ENCODE measurements at regions not wholly inside any gene's neighbourhood (a gene's known extent, or its start where the extent isn't known, plus 50 kb on each side); places are given as distances from the start of the nearest gene placed in this dataset.

DNA sequence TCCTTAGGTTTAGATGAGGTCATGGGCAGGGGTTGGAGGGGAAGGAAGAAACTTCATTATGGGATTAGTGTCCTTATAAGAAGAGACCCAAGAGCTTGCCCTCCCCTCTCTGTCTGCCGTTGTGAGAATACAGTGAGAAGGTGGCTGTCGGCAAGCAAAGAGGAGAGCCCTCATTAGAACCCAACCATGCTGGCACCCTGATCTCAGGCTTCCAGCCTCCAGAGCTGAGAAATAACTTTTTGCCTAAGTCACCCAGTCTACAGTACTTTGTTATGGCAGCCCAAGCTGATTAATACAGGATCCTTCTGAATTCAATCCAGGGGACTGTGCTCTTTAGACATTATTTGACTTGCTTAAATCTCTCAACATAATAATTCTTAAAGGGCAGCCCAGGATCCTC is 209.0 kb downstream of the RNF152 start:
- TF ChIP-seq, protein P1, sequence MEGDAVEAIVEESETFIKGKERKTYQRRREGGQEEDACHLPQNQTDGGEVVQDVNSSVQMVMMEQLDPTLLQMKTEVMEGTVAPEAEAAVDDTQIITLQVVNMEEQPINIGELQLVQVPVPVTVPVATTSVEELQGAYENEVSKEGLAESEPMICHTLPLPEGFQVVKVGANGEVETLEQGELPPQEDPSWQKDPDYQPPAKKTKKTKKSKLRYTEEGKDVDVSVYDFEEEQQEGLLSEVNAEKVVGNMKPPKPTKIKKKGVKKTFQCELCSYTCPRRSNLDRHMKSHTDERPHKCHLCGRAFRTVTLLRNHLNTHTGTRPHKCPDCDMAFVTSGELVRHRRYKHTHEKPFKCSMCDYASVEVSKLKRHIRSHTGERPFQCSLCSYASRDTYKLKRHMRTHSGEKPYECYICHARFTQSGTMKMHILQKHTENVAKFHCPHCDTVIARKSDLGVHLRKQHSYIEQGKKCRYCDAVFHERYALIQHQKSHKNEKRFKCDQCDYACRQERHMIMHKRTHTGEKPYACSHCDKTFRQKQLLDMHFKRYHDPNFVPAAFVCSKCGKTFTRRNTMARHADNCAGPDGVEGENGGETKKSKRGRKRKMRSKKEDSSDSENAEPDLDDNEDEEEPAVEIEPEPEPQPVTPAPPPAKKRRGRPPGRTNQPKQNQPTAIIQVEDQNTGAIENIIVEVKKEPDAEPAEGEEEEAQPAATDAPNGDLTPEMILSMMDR (IDR thresholded peaks at IDR 0.05; ENCODE audit: low read depth, low read length, missing input control) = no peak
- TF ChIP-seq SP1 (IDR thresholded peaks at IDR 0.05) (no peak), RXRA (IDR thresholded peaks at IDR 0.05) (no peak)

Measured in liver (tissue), 3 donors.